Islet of Langerhans (tissue), 1 donor: ENCODE measurements at regions not wholly inside any gene's neighbourhood (a gene's known extent, or its start where the extent isn't known, plus 50 kb on each side); places are given as distances from the start of the nearest gene placed in this dataset.
"Not testable (repeated sequence)": the region's sequence is repeated elsewhere in the genome, so short reads cannot be mapped to it uniquely, and the experiment has no call there.

Experiments used
- FAIRE-seq: peaks from one replicate; lab custom pipeline; 2011; peaks lifted over from hg19 to GRCh38; lab: Jason Lieb, UNC

- no peak for FAIRE-seq
These were observed 101.8 kb upstream of the ZC3H15 start for GRCh38 chr2:186384226-186384625.

- FAIRE-seq = not testable (repeated sequence)
These were observed 100.3 kb upstream of the ZC3H15 start for GRCh38 chr2:186385638-186386201.

GRCh38 chr2:186399082-186399644, 86.9 kb upstream of the ZC3H15 start:
- FAIRE-seq = no peak

- FAIRE-seq = no peak
These were observed 80.2 kb upstream of the ZC3H15 start for GRCh38 chr2:186405842-186406241.

- FAIRE-seq = no peak
These were observed 78.4 kb upstream of the ZC3H15 start for GRCh38 chr2:186407611-186408010.

- no peak for FAIRE-seq
These were observed 75.3 kb upstream of the ZC3H15 start for GRCh38 chr2:186410802-186411201.

- peak; percentile 55 for FAIRE-seq
These were observed 63.8 kb upstream of the ZC3H15 start for GRCh38 chr2:186422226-186422625.

GRCh38 chr2:186423481-186423880, 62.6 kb upstream of the ZC3H15 start:
- FAIRE-seq = no peak

GRCh38 chr2:186424265-186424664, 61.8 kb upstream of the ZC3H15 start:
- no peak for FAIRE-seq

GRCh38 chr2:186425576-186425975, 60.5 kb upstream of the ZC3H15 start:
- FAIRE-seq = no peak

GRCh38 chr2:186426153-186427016, 59.7 kb upstream of the ZC3H15 start:
- no peak for FAIRE-seq

GRCh38 chr2:186427017-186427350, 59.1 kb upstream of the ZC3H15 start:
- FAIRE-seq = not testable (repeated sequence)

GRCh38 chr2:186427970-186428369, 58.1 kb upstream of the ZC3H15 start:
- FAIRE-seq = no peak

- peak; percentile 62 for FAIRE-seq
These were observed 57.0 kb upstream of the ZC3H15 start for GRCh38 chr2:186429104-186429503.

GRCh38 chr2:186431306-186431705, 54.8 kb upstream of the ZC3H15 start:
- FAIRE-seq = no peak

- no peak for FAIRE-seq
These were observed 53.0 kb upstream of the ZC3H15 start for GRCh38 chr2:186433040-186433439.

GRCh38 chr2:186433777-186434432, 52.2 kb upstream of the ZC3H15 start:
- FAIRE-seq = no peak
